ENCODE measurements at regions not wholly inside any gene's neighbourhood (a gene's known extent, or its start where the extent isn't known, plus 50 kb on each side); places are given as distances from the start of the nearest gene placed in this dataset.

DNA sequence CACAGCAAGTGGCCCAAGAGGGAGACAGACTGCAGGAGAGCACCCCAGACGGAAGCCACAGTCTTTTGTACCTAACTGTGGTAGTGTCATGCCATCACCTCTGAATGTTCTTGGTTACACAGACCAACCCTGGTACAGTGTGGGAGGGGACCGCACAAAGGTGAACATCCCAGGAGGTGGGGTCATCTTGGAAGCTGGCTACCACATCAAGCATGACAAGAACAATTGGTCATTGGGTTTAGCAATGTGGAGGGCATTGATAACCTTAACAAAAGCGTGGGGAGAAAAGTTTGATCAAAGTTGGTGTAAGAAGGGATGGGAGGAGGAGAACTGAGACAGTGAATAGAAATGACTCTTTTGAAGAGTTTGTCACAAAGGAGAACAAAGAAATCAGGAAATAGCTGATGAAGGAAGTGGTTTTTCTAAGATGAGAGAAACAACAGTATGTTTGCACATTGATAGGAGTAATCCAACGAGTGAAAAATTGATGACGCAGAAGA, 87.1 kb upstream of the CACNA1E start:
- DNase-seq: no peak

DNA sequence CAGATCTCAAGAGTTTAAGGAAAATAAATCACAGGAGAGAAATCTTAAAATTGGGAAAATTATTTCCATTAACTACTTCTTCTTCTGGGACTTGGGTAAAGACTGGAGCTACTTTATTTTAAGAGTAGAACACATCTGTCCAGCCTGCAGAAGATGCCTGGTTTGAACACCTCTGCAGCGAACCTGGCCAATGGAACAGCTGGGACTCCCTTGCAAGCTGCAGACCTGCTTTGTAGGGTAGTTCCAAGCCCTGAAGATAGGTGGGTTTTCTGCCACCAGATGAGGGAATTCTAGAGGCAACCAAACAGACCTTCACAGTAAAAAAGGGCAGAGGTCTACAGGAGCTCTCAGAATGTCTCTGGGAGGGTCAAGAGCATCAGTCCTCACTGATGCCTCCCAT, 86.5 kb upstream of the CACNA1E start:
- no peak for DNase-seq

DNA sequence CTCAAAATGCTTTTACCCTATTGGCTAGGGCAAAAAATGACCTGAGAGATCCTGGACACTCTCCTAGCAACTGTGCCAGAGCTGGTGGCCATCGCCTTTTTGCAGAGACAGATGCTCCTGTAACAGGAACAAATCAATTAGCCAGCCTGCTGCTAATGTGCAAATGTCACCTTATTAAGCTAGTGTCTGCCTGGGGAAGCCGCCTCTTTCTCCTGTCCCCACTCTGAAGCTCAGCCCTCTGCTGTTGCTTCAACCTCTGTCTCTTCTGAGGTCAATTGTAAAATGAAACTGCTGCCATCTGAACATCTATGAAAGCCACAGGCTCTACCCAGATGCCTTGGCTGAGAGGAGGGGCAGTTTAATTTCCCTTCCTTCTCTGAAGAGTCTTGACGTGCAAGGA, 85.5 kb upstream of the CACNA1E start:
- no peak for DNase-seq

GRCh38 chr1:181398544-181398943, 84.8 kb upstream of the CACNA1E start:
- DNase-seq: no peak

GRCh38 chr1:181405584-181405983, 77.7 kb upstream of the CACNA1E start:
- DNase-seq: no peak

- DNase-seq: no peak
Observed at GRCh38 chr1:181406989-181407388, 76.3 kb upstream of the CACNA1E start.

DNA sequence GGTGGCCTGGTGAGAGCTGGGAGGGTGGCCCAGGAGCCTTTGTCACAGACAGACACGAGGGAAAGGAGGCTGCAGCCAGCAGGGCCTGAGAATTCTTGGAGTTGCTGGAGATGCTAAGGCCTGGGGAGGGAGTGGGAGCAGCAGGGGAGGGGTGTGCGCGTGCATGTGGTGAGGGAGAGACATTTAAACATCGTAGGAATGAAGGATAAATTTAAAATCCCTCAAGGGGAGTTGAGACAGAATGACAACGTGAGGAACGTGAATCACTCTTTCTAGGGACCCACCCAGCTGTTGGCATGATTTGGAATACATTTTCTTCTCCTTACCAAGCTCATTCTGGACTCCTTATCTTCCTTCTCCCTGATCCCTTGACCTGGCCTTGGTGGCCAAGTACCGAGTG, 73.3 kb upstream of the CACNA1E start:
- no peak for DNase-seq

- no peak for DNase-seq
Observed at GRCh38 chr1:181412746-181413145, 70.6 kb upstream of the CACNA1E start.

GRCh38 chr1:181413195-181413815, 70.0 kb upstream of the CACNA1E start:
- no peak for DNase-seq

GRCh38 chr1:181413836-181414235, 69.5 kb upstream of the CACNA1E start:
- DNase-seq: no peak

DNA sequence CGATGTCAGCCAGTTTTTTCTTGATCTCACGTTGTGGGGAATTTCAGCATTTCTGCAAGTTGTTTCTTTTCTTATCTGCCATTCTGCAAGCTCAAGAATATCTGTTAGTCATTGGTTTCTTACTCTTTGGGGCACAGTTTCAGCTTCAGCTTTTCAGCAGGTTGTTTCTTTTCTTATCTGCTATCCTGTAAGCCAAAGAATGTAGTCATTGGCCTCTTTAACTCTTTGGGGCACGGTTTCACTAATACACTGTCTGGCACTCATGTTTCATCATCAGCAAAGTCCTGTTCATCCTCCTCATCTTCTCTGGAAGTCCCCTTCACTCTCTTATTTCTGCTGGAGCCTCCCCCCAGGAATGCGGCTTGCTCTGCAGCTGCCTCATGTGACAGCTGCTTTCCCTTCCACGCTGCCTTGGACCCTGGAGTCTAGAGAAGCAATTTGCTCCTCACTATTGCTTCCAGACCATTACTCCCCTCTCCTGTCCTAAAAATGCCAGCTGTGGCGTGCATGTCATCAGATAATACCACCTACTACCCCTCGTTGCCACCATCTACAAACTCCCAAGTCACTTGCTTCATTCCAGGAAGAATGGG, 67.0 kb upstream of the CACNA1E start:
- DNase-seq: no peak

DNA sequence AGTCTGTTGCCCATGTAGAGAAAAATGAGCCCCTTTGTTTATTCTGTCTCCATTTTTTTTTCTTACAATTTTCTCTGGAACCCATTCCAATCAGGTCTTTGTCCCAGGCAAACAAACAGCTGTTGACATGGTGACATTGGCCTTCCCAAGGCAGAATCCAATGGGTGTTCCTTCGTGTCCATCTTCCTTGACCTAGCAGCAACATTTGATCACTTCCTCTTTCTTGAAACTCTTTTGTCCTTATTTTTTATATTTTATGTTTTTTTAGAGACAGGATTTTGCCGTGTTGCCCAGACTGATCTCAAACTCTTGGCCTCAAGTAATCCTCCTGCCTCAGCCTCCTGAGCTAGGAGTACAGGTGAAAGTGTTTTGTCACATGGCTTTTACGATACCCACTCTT, 65.4 kb upstream of the CACNA1E start:
- no peak for DNase-seq

- DNase-seq: no peak
Observed at GRCh38 chr1:181423301-181423918, 59.9 kb upstream of the CACNA1E start.

- DNase-seq: peak; percentile 22
Observed at GRCh38 chr1:181424786-181425403, 58.4 kb upstream of the CACNA1E start.

- DNase-seq: no peak
Observed at GRCh38 chr1:181425566-181425965, 57.8 kb upstream of the CACNA1E start.

DNA sequence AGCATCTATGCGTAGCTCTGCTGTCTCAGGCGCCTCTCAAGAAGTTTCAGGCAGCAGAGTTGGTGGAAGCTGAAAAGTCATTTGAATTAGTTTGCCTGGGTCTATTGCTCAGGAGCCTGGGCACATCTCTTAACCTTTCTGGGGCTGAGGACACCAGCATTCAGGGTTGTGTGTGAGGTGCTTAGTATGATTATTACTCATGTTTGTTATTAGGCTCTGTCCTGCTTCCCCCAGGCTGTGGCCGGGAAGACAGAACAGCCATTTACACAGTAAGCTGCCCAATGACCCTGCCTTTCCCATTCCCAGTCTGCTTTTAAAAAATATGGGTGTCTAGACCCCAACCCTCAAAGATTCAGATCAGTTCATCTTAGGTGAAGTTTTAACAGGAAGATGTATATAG, 53.9 kb upstream of the CACNA1E start:
- DNase-seq: no peak

DNA sequence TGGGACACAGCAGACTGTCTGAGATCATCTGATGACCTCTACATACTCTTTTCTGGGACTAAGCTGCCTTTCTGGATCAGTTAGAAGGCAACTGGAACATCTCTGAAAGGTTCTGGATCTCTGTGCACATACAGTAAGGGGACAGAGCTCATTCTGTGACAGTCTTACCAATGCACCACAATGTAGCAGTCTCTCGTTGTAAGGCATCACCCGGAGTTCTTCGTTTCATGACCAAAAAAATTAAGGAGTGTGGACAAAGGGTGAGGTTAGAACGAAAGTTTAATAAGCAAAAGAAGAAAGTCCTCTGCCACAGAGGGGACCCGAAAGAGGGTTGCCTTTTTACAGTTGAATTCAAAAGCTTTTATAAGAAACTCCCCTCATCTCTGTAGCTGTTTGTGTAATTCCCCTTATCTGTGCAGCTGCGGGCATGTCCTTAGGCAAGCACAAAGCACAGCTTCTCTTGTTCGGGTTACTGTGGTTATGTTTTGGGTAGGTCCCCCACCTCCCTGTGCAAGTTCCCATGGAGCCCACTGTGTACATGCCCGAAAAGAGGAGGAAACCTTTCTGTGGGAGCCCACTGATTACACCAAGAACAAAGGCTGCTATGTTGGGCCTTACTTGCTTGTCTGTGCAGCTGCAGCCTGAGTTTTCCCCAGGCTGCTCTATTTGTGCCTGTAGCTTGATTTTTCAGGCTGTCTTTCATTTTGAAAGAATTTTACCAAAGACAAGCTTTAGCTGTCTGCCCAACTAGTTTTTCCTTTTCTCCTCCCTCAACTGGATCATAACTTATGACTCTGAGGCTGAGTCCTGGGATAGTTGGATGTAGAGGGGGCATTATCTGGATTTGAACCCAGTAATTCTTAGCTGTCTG, 53.1 kb upstream of the CACNA1E start:
- no peak for DNase-seq

All from GDM1 (cell line).